ENCODE measurements at regions not wholly inside any gene's neighbourhood (a gene's known extent, or its start where the extent isn't known, plus 50 kb on each side); places are given as distances from the start of the nearest gene placed in this dataset.
"Not testable (repeated sequence)": the region's sequence is repeated elsewhere in the genome, so short reads cannot be mapped to it uniquely, and the experiment has no call there.

DNA sequence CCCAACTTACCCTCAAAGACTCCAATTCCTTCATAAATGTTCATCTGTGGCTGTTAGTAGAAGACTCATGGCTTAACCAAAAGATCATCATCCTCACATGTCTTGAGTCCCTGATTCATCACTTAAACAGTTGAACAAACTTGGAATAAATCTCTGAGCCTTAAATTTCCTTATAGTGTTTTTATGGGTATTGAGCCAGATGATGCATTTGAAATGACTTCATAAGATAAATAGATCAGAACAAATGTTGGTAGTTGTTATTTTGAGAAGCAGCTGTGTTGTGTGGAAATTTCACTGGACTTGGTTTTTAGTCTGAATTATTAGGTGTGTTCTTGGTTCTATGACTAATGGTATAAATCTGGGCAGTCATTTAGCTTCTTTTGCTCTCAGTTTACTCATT is 236.2 kb downstream of the NNT start:
- H3K4me3 ChIP-seq (ENCODE audit: low read depth, low read length), result no peak overlapping the region
- TF ChIP-seq, protein P1, sequence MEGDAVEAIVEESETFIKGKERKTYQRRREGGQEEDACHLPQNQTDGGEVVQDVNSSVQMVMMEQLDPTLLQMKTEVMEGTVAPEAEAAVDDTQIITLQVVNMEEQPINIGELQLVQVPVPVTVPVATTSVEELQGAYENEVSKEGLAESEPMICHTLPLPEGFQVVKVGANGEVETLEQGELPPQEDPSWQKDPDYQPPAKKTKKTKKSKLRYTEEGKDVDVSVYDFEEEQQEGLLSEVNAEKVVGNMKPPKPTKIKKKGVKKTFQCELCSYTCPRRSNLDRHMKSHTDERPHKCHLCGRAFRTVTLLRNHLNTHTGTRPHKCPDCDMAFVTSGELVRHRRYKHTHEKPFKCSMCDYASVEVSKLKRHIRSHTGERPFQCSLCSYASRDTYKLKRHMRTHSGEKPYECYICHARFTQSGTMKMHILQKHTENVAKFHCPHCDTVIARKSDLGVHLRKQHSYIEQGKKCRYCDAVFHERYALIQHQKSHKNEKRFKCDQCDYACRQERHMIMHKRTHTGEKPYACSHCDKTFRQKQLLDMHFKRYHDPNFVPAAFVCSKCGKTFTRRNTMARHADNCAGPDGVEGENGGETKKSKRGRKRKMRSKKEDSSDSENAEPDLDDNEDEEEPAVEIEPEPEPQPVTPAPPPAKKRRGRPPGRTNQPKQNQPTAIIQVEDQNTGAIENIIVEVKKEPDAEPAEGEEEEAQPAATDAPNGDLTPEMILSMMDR (IDR thresholded peaks at IDR 0.05; ENCODE audit: low read depth, low read length), result no peak
- DNase-seq (ENCODE audit: low read depth, low spot score), result peak; percentile 88
- in situ Hi-C loops (cut with HindIII; ENCODE audit: low sequenced_read_pairs), result no loop called here

GRCh38 chr5:43837996-43838395 is 235.0 kb downstream of the NNT start:
- in situ Hi-C loops (cut with HindIII; ENCODE audit: low sequenced_read_pairs), result no loop called here
- TF ChIP-seq, protein P1 (IDR thresholded peaks at IDR 0.05; ENCODE audit: low read depth, low read length), result no peak
- no peak overlapping the region for H3K4me3 ChIP-seq (ENCODE audit: low read depth, low read length)
- no peak for DNase-seq (ENCODE audit: low read depth, low spot score)

- DNase-seq (ENCODE audit: low read depth, low spot score), result no peak
- no peak overlapping the region for H3K4me3 ChIP-seq (ENCODE audit: low read depth, low read length)
- in situ Hi-C loops (cut with HindIII; ENCODE audit: low sequenced_read_pairs), result no loop called here
- TF ChIP-seq, protein P1 (IDR thresholded peaks at IDR 0.05; ENCODE audit: low read depth, low read length), result no peak
These were observed 234.1 kb downstream of the NNT start for GRCh38 chr5:43837091-43837490.

DNA sequence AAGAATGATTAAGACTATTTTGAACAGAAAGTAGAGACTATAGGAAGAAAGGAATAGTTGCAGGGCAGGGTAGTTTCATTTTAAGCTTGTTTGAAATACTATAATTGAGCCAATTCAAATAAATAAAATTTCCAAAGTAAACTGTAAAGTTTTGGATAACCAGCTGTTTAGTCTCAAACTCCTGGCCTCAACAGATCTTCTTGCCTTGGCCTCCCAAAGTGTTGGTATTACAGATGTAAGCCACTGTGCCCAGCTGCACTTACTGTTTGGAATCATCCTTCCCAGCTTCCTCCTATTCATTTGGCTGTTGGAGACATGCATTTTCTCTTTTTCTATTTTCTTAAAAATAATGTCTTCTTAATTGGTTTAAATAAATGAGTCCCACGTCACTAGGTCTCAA is 231.0 kb downstream of the NNT start:
- in situ Hi-C loops (cut with HindIII; ENCODE audit: low sequenced_read_pairs), result no loop called here
- no peak overlapping the region for H3K4me3 ChIP-seq (ENCODE audit: low read depth, low read length)
- TF ChIP-seq, protein P1 (IDR thresholded peaks at IDR 0.05; ENCODE audit: low read depth, low read length), result no peak
- no peak for DNase-seq (ENCODE audit: low read depth, low spot score)

DNA sequence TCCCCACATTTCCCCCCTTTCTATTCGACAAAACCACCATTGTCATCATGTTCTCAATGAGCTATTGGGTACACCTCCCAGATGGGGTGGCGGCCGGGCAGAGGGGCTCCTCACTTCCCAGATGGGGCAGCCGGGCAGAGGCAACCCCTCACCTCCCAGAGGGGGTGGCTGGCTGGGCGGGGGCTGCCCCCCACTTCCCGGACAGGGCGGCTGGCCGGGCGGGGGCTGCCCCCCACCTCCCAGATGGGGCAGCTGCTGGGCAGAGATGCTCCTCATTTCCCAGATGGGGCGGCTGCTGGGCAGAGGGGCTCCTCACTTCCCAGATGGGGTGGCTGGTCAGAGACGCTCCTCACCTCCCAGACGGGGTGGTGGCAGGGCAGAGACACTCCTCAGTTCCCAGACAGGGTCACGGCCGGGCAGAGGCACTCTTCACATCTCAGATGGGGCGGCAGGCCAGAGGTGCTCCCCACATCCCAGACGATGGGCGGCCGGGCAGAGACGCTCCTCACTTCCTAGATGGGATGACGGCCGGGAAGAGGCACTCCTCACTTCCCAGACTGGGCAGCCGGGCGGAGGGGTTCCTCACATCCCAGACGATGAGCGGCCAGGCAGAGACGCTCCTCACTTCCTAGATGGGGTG is 221.5 kb downstream of the NNT start:
- DNase-seq (ENCODE audit: low read depth, low spot score); in situ Hi-C loops (cut with HindIII; ENCODE audit: low sequenced_read_pairs); H3K4me3 ChIP-seq (ENCODE audit: low read depth, low read length): not testable (repeated sequence)

DNA sequence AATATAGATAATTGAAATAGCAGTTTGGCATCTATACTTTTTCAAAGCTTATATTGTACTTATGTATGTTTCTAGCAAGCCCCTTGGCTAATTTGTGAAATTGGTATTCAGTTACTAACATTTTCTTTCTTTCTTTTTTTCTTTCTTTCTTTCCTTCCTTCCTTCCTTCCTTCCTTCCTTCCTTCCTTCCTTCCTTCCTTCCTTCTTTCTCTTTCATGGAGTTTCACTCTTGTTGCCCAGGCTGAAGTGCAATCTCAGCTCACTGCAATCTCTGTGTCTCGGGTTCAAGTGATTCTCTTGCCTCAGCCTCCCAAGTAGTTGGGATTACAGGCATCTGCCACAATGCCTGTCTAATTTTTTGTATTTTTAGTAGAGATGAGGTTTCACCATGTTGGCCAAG is 215.4 kb downstream of the NNT start:
- DNase-seq (ENCODE audit: low read depth, low spot score); H3K4me3 ChIP-seq (ENCODE audit: low read depth, low read length); in situ Hi-C loops (cut with HindIII; ENCODE audit: low sequenced_read_pairs): not testable (repeated sequence)

- in situ Hi-C loops (cut with HindIII; ENCODE audit: low sequenced_read_pairs), result no loop called here
- TF ChIP-seq, protein P1 (IDR thresholded peaks at IDR 0.05; ENCODE audit: low read depth, low read length), result no peak
- no peak for DNase-seq (ENCODE audit: low read depth, low spot score)
- H3K4me3 ChIP-seq (ENCODE audit: low read depth, low read length), result no peak overlapping the region
These were observed 212.5 kb downstream of the NNT start for GRCh38 chr5:43815497-43815896.

DNA sequence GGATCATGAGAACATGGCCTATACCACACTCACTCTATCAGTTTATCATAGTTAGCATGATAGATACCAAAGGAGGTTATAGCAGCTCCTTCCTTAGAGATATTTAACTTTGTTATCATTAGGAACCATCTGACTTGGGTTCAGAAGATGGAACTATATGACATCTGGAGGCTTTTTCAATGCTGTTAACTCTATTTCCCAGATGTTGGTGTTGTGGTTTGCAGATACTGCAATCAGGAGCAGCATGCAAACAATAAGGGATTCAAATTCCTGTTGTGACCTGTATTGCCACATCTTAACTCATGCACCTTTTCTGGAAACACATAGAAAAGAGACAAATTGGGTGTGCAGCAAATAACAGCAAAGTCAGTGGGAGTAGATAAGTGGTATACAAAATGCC is 201.7 kb downstream of the NNT start:
- no peak for DNase-seq (ENCODE audit: low read depth, low spot score)
- H3K4me3 ChIP-seq (ENCODE audit: low read depth, low read length), result no peak overlapping the region
- in situ Hi-C loops (cut with HindIII; ENCODE audit: low sequenced_read_pairs), result no loop called here
- TF ChIP-seq, protein P1 (IDR thresholded peaks at IDR 0.05; ENCODE audit: low read depth, low read length), result no peak

Measured in astrocyte of the spinal cord (primary cell).